Inferior parietal cortex (tissue), 1 donor: ENCODE measurements at regions not wholly inside any gene's neighbourhood (a gene's known extent, or its start where the extent isn't known, plus 50 kb on each side); places are given as distances from the start of the nearest gene placed in this dataset.
"Not testable (repeated sequence)": the region's sequence is repeated elsewhere in the genome, so short reads cannot be mapped to it uniquely, and the experiment has no call there.

Source experiments
- DNase-seq: peaks from one replicate; pipeline ENCODE4 v3.0.0-alpha.2; 2016; ENCODE audit errors: extremely low spot score

DNA sequence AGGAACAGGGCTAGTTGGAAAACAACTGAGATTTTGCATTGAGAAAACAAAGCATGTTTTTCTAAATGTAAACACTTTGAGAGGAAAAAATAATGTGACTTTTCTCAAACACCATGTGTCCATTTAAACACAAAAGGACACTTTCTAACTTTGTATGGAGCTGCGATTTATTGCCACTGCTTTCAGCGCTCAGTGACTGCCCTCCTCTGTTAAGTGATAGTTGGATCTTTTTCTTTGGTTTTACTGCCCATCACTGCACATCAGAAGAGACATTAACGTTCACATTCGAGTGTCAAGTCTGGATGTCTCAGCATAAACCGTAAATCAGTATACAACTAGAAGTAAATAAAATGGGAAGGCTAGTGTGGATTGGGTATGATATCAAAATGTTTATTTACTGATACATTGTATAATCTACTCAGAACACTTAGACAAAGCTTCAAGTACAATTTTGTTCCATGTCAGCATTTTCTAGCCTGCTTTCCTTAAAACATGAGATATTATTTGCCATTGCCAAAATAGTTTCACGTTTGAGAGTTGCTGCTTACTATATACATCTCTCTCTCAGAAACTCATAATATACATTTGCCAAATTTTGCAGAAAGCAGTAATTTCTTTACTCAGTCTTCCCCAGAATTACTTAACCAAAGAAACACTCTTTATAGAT lies 237.6 kb downstream of the IKZF2 start:
- DNase-seq: no peak

DNA sequence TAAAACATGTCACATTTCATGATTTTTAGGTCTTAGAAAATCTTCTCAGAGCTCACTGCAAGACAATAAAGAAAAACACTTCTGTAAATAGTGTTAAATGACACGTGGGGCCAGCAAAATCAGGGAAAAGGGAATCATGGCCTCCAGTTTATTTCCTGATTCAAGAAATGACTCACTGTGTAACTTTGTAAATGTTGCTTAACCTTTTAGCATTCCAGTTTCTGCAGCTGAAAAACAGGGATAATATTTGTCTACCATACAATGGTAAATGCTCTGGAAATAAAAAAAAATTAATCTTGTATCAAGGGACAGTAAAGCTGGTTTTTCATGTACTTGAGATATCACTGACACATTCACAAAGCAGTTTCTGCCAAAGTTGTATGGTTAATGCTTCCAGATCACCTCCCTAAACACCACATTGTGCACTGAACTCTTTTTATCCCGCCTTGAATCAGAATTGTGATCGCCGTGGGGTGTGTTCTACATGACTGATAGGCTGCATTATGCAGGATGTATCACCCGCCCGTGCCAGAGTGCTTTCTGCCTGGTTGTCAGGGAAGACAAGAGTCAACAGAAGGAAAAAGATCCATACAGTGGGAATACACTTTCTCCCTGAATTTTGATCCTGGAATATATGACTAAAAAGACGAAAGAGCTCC lies 238.8 kb downstream of the IKZF2 start:
- no peak for DNase-seq

DNA sequence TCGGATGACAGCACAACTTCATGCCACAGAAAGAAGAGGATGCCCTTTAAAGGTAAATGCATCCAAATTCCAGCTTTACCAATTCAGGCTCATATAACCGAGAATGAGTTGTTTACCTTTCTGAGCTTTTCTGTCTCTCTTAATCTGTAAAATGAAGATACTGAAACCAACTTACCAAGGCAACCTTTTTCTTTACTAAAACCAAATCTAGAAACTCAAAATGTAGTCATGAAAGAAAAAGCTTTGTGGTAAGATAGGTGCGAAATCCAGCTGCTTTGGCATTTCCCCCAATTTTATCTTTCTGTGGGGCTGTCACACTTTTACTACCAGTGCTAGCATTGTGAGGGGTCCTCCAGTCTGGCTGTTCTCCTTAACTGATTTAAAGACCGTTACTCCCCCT lies 240.4 kb downstream of the IKZF2 start:
- DNase-seq: no peak

DNA sequence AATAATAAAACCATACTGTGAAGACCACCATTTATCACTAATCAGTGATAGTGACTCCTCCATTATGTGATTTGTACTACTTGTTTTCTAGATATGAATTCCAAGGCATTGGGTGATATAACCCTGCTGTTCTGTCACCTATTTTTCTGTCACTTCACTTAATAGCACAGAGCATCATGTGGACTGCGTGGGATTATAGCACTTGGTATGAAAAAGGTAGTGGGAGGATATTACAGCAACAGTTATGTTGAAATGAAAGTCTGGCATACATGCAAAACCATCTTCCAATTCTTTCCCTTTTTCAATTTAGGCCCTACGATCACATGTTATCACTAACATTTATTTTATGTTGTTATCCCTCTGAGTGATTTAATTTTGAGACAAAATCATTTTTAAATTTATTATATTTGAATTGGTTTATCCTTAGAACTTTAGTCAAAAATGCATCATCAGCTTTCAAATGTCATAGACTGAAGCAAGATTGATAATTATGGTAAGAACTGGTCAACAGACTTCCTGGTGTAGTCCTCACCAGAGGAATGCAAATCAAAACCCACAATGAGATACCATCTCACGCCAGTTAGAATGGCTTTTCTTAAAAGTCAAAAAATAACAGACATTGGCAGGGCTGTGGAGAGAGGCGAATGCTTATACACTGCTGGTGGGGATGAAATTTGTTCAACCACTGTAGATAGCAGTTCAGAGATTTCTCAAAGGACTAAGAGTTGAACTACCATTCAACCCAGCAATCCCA lies 242.6 kb downstream of the IKZF2 start:
- DNase-seq: no peak

DNA sequence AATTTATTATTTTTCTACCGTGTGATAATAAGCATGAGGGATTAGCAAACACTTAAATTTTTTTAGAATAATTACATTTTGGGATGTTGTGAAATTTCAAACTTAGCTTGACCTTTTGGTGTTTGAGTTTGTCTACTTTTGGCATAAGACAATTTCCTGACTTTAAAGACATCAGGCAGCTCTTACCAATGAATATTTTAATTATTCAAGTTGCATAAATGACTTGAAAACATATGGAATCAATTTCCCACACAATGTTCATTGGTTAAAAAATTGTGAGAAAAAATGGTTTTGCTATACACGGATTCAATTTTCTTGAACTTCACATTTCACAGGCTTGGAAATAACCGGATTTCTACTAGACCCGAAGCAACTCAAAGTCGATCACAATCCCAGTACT lies 243.4 kb downstream of the IKZF2 start:
- no peak for DNase-seq

DNA sequence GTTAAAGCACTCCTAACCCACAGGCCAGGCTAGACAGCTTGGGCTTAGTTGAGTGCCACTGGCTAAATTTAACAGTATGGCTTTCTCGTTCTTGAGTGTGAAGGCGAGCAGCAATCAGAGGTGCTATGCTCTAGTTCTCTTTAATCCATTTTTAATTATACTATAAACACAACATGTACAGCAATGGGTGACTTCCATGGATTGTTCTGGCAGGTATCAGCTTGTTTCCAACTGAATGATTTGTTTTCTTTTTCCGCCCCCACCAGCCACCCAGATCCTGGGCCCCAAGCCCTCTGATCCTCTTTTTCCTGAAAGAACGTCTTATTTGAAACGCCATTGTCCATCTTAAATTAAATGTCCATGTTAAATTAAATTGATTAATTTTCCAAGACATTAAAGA lies 244.8 kb downstream of the IKZF2 start:
- DNase-seq: no peak

DNA sequence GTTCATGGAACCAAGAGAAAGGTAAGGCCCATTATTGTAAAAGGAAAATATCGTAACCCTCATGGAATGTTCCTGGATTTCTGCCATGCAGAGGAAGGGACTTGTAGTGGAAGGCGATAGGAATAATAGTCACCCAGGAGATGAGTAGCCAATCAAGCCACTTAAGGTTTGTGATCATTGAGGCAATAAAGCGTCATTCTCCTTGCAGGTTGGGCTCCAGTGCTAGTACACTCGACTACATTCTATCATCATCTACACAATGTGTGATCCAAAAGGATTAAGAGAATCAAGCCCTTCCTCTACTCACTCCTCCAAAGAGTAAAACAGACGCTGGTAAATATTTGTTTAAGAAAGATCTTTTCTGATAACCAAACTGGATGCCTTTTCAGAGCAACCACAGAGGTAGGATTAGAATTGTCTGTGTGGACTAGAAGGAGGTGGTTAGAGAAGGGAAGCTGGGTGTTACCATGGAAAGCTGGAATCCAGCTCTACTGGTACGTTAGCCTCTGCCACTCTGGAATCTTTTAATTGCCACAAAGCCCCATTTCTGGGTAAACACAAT lies 245.7 kb downstream of the IKZF2 start:
- DNase-seq: no peak

DNA sequence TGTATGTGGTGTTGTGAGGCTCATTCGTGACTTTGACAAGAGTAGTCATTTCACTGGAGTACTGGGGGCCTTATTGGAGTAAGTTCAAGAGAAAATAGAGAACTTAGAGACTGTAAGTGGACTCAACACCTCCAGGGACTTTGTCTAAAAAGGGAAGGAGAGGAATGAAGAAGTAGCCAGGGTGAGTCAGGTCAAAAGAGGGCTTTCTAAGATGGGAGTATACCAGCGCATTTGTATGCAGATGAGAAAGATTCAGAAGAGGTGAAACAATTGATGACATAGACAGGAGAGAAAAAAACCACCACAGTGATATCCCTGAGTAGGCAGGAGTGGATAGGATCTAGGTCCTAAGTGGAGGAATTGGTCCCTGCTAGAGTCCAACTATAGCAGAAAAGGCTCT lies 246.8 kb downstream of the IKZF2 start:
- DNase-seq: no peak

DNA sequence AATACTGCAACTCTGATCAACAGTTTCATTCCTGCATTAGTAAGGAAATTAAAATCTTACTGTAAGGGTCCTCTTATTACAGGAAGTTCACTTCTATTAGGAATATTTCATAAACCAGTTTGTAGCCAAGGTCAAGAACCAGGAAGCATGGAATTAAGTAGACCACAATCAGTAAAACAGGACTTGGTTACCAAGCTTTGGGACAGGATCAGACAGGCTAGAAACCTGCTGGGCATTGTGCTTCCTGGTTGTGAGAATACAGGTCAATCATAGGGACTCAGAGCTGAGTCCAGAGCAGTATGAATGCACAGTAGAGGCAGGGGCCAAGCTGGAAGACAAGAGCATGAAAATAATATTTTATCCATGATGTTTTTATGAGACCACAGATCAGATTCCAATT lies 248.0 kb downstream of the IKZF2 start:
- no peak for DNase-seq

DNA sequence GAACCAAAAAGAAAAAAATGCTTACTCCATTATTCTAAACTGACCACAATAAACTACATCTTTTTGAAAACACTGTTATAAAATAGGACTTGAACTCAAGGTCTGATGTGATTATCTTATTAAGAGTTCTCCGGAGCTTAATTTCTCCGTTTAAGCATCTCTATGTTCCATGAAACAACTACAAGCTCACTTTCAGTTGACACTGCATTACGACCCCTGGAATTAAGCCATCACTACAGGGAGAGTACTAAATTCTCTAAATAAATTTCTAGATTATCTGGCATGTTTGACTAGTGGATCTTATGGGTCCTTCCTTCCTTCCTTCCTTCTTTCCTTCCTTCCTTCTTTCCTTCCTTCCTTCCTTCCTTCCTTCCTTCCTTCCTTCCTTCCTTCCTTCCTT lies 249.0 kb downstream of the IKZF2 start:
- DNase-seq: no peak

DNA sequence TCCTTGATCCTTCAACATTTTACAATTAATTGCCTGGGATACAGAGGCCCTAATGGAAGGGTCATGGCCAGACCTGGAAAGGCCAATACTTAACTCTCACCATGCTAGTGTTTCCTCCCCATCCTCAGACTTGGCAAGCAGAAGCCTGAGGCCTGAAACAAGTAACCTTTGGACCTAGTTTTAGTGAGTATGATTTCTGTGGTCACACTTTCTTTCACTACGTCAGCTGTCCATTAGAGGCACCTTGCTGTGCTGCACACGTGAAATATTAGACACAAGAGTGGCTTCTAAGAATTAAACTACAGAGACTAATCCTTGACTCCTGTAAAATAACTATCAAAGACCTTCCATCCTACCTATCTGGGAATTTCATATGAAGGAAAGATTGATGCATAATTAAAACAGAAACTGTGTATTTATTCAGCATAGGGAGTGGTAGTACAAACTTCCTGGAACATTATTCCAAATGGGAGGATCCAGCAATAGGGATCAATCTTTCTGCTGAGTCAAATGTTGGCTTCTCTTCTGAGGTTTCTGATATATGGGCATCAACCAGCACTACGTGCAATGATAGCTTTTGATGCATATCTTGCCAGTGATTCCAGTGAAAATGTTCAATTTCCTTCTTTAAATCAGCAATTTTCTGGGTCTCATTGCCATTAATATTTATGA lies 249.7 kb downstream of the IKZF2 start:
- DNase-seq: no peak

DNA sequence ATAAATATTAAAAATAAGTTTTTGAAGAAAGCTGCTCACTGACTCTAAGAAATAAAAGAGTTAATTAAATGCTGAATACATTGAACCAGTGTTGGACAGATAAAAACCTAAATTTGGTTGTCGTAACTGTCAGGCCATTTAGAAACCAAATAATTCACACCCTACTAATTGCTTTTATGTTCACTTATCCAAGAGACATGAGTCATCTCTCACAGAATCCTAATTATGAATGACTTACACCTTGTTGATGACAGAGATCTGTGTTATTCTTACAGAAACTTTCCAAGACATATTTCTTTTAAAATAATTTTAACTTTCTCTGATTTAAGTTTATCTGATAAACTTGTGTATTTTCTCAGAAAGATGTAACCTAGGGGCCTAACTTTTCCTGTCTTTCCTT lies 250.7 kb downstream of the IKZF2 start:
- DNase-seq: no peak

DNA sequence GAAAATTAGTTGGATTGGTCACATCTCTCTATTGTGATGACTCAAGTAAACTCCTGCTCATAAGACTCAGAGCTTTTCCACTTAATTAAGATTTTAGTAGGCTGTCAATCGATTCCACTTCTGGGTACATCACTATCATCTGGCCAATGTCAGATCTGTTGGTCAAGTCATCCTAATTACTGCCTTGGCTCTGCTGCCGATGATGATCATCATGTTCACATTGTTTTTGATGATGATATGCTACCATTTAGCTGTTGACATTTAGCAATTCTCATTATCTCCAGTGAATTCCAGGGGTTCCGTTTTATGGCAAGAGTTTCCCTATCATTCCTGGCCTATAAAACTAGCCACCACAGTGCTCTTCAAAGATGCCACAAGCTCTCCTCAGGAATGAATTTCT lies 253.4 kb downstream of the IKZF2 start:
- no peak for DNase-seq

DNA sequence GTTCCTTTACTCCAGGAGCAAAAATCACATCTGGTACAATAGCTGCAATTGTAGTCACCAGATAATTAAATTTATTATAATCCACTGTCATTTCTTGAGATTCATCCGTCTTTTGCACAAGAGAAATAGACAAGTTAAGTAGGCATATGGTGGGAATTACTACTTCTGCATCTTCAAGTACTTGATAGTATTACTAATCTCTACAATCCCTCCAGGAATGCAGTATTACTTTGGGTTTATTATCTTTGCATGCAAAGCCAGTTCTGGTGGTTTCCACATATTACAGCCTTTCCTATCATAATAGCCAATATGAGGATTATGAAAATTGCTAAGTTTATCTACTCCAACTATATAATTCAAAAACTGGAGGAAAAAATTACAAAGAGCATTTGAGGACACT lies 254.1 kb downstream of the IKZF2 start:
- DNase-seq: no peak

DNA sequence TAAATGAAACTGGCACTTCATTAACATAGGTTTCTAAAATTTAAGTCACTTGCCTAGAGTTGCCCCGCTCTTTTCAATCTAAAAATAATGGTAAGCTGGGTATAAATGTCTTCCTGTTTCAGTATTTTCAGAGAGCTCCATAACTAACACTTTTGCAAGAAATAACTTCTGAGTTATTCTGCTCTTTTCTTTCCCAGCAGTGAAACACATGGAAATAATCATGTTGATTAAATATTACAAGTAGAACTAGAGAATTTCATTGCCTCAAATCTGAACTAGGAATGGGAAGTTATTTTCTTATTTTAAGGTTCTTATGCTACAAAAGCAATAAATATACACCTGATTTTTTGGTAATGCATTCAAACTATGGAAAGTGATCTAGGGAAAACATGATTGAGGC lies 257.4 kb downstream of the IKZF2 start:
- DNase-seq: no peak

DNA sequence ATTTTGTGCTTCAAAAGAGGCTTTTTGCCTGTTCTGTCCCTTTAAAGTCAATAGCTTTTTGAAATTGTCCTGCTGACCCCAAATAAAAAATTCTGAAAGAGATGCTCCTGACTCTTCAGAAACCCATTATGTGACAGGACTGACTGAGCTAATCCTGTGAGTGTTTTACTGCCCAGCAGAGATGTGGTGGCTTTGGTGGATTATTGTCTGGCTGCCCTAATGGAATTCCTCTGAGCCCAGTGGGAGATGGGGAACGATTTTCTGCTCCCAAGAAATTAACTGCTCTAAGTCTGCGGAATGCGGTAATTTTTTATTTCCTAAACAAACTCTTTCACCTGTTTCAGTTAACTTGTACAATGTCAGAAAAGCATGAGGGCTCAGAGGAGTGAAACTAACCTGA lies 258.2 kb downstream of the IKZF2 start:
- no peak for DNase-seq

DNA sequence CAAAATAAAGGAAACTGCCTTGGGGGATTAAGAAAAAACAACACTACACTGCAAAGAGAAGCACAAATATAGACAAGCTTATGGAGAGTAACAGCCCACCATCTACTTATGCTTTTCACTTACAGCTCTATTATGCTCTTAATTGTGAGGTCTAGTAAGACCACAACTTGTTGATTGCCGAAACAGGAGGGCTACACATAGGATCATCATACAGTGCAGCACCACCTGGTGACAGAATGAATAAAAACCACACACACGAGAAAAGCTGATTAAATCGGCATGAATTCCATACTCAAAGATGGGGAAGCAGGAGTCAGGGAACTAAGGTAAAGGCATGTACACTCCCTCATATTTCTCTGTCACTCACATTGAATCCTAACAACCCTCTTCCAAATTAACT lies 259.2 kb downstream of the IKZF2 start:
- no peak for DNase-seq

DNA sequence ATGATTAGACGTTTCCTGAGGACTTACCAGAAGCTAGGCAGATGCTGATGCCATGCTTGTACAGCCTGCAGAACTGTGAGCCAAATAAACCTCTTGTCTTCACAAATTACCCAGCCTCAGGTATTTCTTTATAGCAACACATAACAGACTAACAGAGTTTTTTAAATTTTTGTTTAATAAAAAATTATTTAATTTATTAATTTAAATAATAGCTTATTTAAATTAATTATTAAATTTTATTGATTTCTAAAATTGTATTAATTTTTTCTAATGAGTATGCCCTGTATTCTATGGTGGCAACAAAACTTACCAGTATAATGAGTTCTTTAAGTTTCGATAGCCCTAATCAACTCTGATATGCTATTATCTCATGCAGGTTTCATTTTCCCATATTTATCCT lies 259.8 kb downstream of the IKZF2 start:
- no peak for DNase-seq

DNA sequence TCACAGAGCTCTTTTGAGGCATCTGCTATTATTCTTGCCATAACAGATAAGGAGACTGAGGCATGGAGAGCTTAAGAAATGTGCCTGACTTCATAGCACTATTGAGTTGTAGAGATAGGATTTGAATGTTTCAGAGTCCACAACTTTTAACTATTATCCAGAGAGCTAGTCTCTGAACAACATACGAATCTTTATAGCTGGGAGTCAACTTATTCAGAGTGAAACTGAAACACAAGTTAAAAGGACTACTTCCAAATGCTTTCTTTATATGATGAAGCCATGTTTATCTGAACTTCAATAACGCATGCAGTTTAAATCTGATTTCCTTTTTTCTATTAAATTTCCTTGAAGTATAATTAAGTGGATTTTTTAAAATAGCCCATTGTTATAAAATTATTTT lies 268.8 kb downstream of the IKZF2 start:
- no peak for DNase-seq

DNA sequence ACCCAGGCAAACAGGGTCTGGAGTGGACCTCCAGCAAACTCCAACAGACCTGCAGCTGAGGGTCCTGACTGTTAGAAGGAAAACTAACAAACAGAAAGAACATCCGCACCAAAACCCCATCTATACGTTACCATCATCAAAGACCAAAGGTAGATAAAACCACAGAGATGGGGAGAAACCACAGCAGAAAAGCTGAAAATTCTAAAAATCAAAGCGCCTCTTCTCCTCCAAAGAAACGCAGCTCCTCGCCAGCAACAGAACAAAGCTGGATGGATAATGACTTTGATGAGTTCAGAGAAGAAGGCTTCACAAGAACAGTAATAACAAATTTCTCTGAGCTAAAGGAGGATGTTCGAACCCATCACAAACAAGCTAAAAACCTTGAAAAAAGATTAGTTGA lies 274.9 kb downstream of the IKZF2 start:
- DNase-seq: not testable (repeated sequence)

DNA sequence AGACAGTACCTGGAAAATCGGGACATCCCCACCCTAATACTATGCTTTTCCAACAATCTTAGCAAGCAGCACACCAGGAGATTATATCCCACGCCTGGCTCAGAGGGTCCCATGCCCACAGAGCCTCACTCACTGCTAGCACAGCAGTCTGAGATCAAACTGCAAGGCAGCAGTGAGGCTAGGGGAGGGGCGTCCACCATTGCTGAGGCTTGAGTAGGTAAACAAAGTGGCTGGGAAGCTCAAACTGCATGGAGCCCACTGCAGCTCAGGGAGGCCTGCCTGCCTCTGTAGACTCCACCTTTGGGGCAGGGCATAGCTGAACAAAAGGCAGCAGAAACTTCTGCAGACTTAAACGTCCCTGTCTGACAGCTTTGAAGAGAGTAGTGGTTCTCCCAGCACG lies 275.5 kb downstream of the IKZF2 start:
- not testable (repeated sequence) for DNase-seq

DNA sequence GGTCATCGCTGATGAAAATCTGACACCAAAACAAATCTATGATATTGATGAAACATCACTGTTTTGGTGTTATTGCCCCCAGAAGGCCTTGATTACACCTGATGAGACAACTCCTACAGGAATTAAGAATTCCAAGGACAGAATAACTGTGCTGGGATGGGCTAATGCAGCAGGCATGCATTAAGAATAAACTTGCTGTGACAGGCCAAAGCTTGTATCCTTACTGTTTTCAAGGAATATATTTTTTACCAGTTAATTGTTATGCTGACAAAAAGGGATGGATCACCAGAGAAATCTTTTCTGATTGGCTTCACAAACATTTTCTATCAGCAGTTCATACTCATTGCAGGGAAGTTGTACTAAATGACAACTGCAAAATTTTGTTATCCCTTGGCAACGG lies 278.2 kb downstream of the IKZF2 start:
- no peak for DNase-seq
